ENCODE measurements at regions not wholly inside any gene's neighbourhood (a gene's known extent, or its start where the extent isn't known, plus 50 kb on each side); places are given as distances from the start of the nearest gene placed in this dataset.

DNA sequence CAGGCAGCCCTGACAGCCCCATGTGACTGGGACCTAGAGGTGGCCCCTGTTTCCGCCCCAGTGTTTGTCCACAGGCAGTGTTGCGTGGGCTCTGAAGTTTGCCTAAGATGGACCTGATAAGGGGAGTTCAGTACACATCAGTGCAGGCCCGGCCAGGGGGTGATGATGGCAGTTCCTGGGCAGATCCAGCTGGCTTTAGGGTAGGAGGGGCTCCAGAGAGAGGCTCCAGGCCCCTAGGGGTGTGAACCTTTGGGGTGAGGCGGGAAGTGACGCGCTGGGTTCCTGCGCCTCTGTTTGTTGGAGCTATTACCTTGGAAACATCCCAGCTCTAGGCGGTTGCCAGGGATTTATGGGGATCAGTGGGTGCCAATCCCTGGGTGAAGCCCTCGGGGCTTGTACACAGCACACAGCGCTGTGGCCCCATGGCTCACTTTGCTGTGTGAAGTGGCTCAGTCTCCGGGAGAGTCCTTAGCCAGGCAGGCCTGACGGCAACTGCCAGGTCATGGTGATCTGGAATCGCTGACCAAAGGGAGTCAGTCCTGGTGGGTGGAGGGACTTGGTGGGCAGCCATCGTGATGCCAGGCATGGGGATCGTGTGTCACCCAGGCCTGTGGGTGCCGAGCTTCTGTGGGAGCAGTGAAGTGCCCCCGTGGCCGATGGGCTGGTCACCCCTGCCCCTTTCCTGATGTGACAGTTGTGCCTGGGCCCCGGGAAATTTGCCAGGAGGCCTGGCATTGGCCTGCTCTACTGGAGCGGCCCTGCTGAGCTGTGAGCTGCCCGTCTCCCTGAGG, 146.1 kb downstream of the SEC14L1 start (continued):
- TF ChIP-seq, protein P1, sequence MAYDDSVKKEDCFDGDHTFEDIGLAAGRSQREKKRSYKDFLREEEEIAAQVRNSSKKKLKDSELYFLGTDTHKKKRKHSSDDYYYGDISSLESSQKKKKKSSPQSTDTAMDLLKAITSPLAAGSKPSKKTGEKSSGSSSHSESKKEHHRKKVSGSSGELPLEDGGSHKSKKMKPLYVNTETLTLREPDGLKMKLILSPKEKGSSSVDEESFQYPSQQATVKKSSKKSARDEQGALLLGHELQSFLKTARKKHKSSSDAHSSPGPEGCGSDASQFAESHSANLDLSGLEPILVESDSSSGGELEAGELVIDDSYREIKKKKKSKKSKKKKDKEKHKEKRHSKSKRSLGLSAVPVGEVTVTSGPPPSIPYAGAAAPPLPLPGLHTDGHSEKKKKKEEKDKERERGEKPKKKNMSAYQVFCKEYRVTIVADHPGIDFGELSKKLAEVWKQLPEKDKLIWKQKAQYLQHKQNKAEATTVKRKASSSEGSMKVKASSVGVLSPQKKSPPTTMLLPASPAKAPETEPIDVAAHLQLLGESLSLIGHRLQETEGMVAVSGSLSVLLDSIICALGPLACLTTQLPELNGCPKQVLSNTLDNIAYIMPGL (CRISPR knock-in tag; IDR thresholded peaks at IDR 0.05; ENCODE audit: borderline replicate concordance in 1 of 2, low read depth in 1 of 2): peak; percentile 70 to 85; a peak in 2 of 4 replicates
- TF ChIP-seq ZNF674 (CRISPR knock-in tag; IDR thresholded peaks at IDR 0.05; ENCODE audit: low read depth) (0 out of 2 replicates have a peak, but pooled peaks have one; percentile 73), ZNF121 (CRISPR knock-in tag; IDR thresholded peaks at IDR 0.05) (peak; percentile 89; the same call in 1 of the 2 replicates), SOX5 (CRISPR knock-in tag; IDR thresholded peaks at IDR 0.05; ENCODE audit: borderline replicate concordance) (peak; percentile 94), ZNF572 (CRISPR knock-in tag; IDR thresholded peaks at IDR 0.05) (peak; percentile 16; the same call in 1 of the 2 replicates)

DNA sequence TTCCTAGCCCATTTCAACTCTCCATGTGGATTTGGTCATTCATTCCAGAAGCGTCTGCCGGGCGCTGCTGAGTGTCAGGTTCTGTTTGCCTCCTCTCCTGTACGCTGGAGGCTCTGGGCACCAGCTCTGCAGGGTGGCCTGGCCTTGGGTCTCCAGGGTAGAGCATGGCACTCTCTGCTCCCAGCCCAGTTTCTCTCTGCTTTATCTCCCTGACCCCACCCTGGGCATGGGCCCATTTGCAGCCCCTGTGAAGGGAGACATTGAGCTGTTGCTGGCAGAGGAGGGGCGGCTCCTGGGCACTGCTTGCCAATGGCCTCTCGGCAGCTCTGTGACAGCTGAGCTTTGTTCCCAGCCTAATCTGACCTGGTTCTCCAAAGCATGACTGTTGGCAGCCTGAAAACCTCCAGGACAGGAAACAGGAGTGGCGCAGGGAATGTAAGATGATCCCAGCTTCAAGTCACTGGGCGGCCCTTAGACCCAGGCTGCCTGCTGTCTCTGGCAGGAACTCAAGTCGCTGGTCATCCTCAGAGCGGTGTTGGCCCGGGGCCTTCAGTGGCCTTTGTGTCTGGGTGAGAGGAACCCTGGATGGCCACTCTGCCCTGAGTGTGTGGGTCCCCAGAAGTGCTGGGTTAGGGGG, 146.8 kb downstream of the SEC14L1 start:
- Histone ChIP-seq H3K9ac (ENCODE audit: insufficient read depth, low read depth, low read length) (peak overlapping the region; percentile 98), H3K4me3 (replicated peaks in 1 of 3; ENCODE audit: insufficient read depth in 1 of 3, low read depth in 2 of 3, low read length in 3 of 3) (peak overlapping the region; percentile 45 to 74 (median 45); a peak in 5 of 6 replicates), H4K20me1 (ENCODE audit: insufficient read depth, low read length) (peaks cover 5% of the 10 kb centered on the region; the same call in 1 of the 2 replicates), H2AFZ (ENCODE audit: low read length) (no peak overlapping the region), H3K79me2 (ENCODE audit: insufficient read depth, low read length) (peaks cover 94% of the 10 kb centered on the region), H3K27ac (ENCODE audit: extremely low read length, insufficient read depth, low read length) (peak overlapping the region; percentile 98), H3K4me2 (ENCODE audit: low read depth, low read length) (peak overlapping the region; percentile 98), H3K9me3 (ENCODE audit: low read length) (no peaks in the 10 kb centered on the region), H3K27me3 (ENCODE audit: control insufficient read depth in 1 of 2, insufficient read depth in 2 of 2, low read length in 2 of 2) (no peaks in the 10 kb centered on the region; a peak in 1 of 5 replicates), H3K4me1 (ENCODE audit: insufficient read depth, low read length) (peaks cover 82% of the 10 kb centered on the region), H3K36me3 (replicated peaks in 1 of 2; ENCODE audit: control insufficient read depth in 1 of 2, insufficient read depth in 2 of 2, low read length in 2 of 2) (peaks cover 2 to 13% of the 10 kb centered on the region in 2 experiments; a peak in 2 of 5 replicates)
- POLR2A ChIA-PET: interaction anchor here (0.6 to 12.7 kb wide), 18 partner anchors 12 to 1461 kb away, joined by 3 to 335 read pairs (median 9); partner anchors contain the start of gene TNRC6C
- WGBS (ENCODE audit: low lambda C conversion rate): 27% methylated on average over 11 of the region's 11 CpGs
- in situ Hi-C loops (cut with HindIII; ENCODE audit: extremely low pct_ligation_motif_present, low pct_unique_long_range_greater_than_20kb) (loop anchor here (5.0 to 10.0 kb wide), 2 partner anchors 87 to 165 kb away; no protein-coding TSS in a partner anchor), intact Hi-C loops (cut with micrococcal nuclease; ENCODE audit: unreplicated experiment) (loop anchor here (5.0 kb wide), 4 partner anchors 35 to 165 kb away; no protein-coding TSS in a partner anchor)
- FAIRE-seq (no peak), ATAC-seq (peak; percentile 18), DNase-seq (ENCODE audit: low spot score) (peak; percentile 65)
- CTCF ChIA-PET (ENCODE audit: low intra/inter-chr PET ratio, low total read pairs): no interaction called here
- BruUV-seq (replicated peaks): no TSS peak
- TF ChIP-seq, protein P2, sequence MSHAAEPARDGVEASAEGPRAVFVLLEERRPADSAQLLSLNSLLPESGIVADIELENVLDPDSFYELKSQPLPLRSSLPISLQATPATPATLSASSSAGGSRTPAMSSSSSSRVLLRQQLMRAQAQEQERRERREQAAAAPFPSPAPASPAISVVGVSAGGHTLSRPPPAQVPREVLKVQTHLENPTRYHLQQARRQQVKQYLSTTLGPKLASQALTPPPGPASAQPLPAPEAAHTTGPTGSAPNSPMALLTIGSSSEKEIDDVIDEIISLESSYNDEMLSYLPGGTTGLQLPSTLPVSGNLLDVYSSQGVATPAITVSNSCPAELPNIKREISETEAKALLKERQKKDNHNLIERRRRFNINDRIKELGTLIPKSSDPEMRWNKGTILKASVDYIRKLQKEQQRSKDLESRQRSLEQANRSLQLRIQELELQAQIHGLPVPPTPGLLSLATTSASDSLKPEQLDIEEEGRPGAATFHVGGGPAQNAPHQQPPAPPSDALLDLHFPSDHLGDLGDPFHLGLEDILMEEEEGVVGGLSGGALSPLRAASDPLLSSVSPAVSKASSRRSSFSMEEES (CRISPR knock-in tag; IDR thresholded peaks at IDR 0.05): peak; percentile 20; the same call in 1 of the 2 replicates
- peak; percentile 59; the same call in 1 of the 2 replicates for TF ChIP-seq DR1 (CRISPR knock-in tag; IDR thresholded peaks at IDR 0.05)
- TF ChIP-seq ZSCAN30 (CRISPR knock-in tag; IDR thresholded peaks at IDR 0.05): no peak
- TF ChIP-seq, protein P3, sequence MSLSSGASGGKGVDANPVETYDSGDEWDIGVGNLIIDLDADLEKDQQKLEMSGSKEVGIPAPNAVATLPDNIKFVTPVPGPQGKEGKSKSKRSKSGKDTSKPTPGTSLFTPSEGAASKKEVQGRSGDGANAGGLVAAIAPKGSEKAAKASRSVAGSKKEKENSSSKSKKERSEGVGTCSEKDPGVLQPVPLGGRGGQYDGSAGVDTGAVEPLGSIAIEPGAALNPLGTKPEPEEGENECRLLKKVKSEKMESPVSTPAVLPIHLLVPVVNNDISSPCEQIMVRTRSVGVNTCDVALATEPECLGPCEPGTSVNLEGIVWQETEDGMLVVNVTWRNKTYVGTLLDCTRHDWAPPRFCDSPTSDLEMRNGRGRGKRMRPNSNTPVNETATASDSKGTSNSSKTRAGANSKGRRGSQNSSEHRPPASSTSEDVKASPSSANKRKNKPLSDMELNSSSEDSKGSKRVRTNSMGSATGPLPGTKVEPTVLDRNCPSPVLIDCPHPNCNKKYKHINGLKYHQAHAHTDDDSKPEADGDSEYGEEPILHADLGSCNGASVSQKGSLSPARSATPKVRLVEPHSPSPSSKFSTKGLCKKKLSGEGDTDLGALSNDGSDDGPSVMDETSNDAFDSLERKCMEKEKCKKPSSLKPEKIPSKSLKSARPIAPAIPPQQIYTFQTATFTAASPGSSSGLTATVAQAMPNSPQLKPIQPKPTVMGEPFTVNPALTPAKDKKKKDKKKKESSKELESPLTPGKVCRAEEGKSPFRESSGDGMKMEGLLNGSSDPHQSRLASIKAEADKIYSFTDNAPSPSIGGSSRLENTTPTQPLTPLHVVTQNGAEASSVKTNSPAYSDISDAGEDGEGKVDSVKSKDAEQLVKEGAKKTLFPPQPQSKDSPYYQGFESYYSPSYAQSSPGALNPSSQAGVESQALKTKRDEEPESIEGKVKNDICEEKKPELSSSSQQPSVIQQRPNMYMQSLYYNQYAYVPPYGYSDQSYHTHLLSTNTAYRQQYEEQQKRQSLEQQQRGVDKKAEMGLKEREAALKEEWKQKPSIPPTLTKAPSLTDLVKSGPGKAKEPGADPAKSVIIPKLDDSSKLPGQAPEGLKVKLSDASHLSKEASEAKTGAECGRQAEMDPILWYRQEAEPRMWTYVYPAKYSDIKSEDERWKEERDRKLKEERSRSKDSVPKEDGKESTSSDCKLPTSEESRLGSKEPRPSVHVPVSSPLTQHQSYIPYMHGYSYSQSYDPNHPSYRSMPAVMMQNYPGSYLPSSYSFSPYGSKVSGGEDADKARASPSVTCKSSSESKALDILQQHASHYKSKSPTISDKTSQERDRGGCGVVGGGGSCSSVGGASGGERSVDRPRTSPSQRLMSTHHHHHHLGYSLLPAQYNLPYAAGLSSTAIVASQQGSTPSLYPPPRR (CRISPR knock-in tag; IDR thresholded peaks at IDR 0.05; ENCODE audit: borderline replicate concordance): 0 out of 2 replicates have a peak, but pooled peaks have one; percentile 4
- 0 out of 2 replicates have a peak, but pooled peaks have one; percentile 17 for TF ChIP-seq GATA4 (IDR thresholded peaks at IDR 0.05; ENCODE audit: borderline replicate concordance, low read depth)

Measured in HepG2 (cell line).